GM10266 (cell line): ENCODE measurements at regions not wholly inside any gene's neighbourhood (a gene's known extent, or its start where the extent isn't known, plus 50 kb on each side); places are given as distances from the start of the nearest gene placed in this dataset.

Experiments
- DNase-seq: peaks from one replicate; pipeline ENCODE4 v3.0.0; 2012; ENCODE audit errors: extremely low spot score
- TF ChIP-seq, protein P1 (sequence below): IDR thresholded peaks from 2 replicates; pipeline ENCODE4 v1.5.1; 2012; ENCODE audit warnings: mild to moderate bottlenecking, low read depth; ENCODE audit not compliant: control insufficient read depth, insufficient read depth; ENCODE audit errors: missing control alignments

DNA sequence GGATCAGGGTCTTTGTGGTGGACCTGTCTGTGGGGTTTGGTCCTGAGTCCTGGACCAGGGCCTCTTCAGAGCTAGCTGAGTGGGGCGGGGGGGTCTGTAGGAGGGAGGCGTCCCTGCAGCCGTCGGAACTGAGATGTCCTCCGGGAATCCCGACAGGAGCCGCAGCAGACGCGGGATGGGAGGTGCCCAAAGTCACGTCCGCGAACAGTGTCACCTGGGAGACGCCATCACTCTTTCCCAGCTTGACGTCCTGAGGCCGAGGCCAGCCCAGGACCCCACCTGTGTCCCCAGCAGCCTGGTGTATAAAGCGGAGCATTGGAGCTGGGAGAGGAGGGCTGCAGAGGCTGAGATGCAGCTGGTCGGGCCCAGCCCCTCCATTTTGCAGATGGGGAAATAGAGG is 1234.7 kb downstream of the BRD1 start:
- no peak for DNase-seq
- TF ChIP-seq, protein P1, sequence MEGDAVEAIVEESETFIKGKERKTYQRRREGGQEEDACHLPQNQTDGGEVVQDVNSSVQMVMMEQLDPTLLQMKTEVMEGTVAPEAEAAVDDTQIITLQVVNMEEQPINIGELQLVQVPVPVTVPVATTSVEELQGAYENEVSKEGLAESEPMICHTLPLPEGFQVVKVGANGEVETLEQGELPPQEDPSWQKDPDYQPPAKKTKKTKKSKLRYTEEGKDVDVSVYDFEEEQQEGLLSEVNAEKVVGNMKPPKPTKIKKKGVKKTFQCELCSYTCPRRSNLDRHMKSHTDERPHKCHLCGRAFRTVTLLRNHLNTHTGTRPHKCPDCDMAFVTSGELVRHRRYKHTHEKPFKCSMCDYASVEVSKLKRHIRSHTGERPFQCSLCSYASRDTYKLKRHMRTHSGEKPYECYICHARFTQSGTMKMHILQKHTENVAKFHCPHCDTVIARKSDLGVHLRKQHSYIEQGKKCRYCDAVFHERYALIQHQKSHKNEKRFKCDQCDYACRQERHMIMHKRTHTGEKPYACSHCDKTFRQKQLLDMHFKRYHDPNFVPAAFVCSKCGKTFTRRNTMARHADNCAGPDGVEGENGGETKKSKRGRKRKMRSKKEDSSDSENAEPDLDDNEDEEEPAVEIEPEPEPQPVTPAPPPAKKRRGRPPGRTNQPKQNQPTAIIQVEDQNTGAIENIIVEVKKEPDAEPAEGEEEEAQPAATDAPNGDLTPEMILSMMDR, result no peak

DNA sequence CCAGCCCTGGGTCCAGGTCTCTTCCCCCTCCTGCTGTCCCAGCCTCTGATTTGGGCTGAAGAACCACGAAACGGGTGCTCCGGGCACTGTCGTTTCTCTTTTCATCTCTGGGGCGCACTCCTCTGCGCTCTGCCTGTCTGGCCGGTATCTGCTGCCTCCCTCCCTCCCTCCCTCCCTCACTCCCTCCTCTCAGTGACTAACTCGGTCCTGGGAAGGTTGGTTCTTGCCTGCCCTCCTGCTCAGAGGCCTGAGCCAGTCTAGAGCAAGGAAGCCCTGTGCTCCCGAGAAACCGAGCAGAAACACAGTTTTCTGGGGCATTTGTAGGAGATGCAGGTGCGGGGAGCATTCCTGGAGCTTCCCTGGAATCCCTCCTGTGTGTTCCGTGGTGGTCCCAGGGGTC is 1235.2 kb downstream of the BRD1 start:
- TF ChIP-seq, protein P1, result no peak
- no peak for DNase-seq

DNA sequence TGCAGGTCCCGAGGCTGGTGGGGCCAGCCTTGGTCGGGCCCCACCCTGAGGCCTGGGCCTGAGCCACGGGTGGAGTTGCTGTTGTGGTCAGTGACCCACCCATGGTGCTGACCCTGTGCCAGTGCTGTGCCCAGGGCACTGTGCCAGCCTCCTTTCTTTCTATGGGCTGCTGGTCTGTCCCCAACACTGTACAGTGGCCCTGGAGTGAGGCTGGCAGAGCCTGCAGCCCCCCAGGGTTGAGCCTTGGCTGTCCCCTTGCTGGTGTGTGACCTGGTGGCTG is 1235.7 kb downstream of the BRD1 start:
- no peak for DNase-seq
- TF ChIP-seq, protein P1, result no peak

DNA sequence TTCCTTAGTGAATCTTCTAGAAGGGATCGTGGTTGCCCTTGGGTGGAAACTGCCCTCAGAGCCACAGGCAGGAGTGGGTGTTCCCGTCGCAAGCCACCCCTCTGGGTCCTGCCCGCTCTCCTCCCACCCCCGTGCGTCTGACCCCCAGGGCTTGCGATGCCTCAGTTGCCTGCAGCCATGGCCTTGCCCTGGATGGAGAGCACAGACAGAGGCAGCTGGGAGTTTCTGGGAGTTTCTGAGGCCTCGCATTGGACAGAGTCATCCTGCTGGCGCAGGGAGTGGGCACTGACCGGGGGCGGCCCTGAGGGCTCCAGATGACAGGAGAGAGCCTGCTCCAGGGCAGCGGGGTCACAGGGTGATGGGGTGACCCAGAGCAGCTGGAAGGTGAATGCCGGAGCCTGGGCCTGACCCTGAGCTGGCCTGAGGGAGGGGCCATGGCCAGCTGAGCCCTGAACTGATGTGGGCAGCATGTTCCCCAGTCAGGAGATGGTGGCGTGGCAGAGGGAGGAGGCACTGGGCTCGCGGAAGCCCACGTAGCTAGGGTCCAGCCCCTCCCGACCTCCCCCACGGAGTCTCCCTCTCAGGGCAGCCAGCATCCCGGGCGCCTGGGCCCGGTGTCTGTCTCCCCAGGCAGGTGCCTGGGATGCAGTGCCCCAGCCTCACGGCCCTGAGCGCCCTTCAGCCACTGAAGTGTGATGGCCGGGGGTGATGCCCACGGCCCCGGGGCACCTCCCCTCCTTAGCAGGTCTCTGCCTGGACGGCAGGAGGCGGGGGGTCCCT is 1236.2 kb downstream of the BRD1 start:
- no peak for DNase-seq
- TF ChIP-seq, protein P1, result no peak

DNA sequence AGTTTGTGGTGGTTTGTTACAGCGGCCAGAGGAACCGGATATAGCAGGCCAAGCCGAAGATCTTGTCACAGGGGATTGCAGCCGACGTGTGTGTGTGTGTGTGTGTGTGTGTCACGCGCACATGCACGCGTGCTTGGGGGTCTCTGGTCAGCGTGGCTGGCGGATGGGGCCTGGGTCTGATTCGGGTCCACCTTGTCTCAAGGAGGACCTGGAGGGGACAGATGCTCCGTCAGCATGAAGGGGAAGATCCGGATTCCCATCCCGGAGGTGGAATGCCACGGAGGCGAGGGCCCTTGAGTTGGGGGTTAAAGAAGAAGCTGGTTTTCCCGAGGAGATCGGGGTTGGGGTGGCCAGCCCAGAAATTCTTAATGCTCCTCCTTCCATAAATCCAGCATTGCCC is 1237.8 kb downstream of the BRD1 start:
- TF ChIP-seq, protein P1, result no peak
- DNase-seq, result no peak

DNA sequence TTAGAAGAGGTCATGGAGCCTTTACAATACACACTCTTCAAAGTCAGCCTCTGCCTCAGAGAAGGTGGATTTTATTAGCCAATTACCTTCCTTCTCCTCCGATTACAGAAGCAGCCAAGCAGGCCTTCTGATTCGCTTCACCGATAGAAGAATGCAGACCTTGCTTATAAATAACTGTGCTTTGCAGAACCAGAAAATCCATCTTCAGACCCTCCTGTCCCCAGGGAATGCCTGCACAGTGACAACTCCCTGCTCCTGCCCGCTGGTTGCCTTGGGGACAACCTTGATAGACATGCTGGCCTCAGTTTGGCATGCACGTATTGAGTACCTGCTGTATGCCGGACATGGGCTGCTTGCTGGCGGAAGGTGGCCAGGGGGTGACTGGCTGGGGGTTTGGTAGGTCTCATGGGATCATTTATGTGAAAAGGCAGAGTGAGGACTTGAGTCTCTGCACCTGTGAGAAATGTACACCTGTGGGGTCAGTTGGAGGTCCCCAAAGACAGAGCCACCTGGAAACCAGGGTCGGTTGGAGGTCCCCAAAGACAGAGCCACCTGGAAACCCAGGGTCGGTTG is 1238.7 kb downstream of the BRD1 start:
- TF ChIP-seq, protein P1, result no peak
- no peak for DNase-seq

DNA sequence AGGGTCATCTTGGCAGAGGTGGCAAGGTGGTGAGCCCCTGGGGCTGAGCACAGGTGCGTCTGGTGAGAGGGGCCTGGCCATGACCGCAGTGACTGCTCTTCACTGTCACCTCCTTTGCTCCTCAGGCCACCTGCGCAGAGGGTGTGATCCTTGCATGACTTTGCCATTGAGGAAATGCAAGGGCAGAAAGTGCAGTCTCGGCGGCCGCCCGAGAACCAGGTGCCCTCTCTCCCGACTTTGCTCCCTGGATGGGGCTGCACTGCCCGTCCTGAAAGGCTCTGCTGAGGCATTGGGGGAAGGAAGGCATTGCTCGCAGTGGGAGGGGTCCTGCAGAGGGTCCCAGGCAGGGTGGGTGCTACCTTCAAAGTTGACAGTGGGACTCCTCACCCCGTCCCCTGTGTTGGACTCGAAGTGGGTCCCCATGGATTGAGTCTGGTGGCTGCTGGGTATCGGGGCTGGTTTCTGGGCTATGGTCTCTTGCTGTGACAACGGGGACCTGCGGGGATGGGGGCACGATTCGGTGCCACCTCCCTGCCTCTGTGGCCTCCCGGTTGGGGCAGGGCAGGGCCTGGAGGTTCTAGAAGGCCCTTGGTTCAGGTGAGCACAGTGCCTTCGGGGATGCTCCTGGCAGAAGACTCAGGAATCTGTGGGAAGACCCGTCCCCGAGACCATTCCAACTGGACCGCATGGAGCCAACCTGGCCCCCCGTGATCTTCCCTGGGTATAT is 1239.4 kb downstream of the BRD1 start:
- DNase-seq, result no peak
- TF ChIP-seq, protein P1, result no peak
